Motor neuron (in vitro differentiated cells): ENCODE measurements at regions not wholly inside any gene's neighbourhood (a gene's known extent, or its start where the extent isn't known, plus 50 kb on each side); places are given as distances from the start of the nearest gene placed in this dataset.
A peak's percentile ranks its signal among the peaks of the same experiment; 100 is the strongest.
"Not testable (repeated sequence)": the region's sequence is repeated elsewhere in the genome, so short reads cannot be mapped to it uniquely, and the experiment has no call there.

ENCODE experiments used
- ATAC-seq, 8 experiments: fragments of 200-7000 bp; cut with Tn5 transposase; replicated peaks in 6 of 8; 2 replicates each; pipeline ENCODE4 v1.8.0; 2021; ENCODE audit warnings: mild to moderate bottlenecking in 8 of 8, moderate library complexity in 8 of 8
- H3K27ac ChIP-seq, 2 donors: fragments of 250-450 bp; sonication (Bioruptor Pico); 2 replicates each; pipeline ENCODE4 v1.9.0; 2021; ENCODE audit warnings: antibody characterized with exemption in 2 of 2, mild to moderate bottlenecking in 2 of 2, moderate library complexity in 1 of 2
- H3K4me1 ChIP-seq, 2 donors: fragments of 250-450 bp; sonication (Bioruptor Pico); replicated peaks in 1 of 2; 2 replicates each; pipeline ENCODE4 v1.6.1; 2021; ENCODE audit warnings: antibody characterized with exemption in 2 of 2, mild to moderate bottlenecking in 2 of 2, moderate library complexity in 1 of 2
- H3K4me3 ChIP-seq, 5 donors: fragments of 250-450 bp; sonication (Bioruptor Pico); 2 replicates each; pipeline ENCODE4 v1.9.0; 2021; ENCODE audit warnings: antibody characterized with exemption in 5 of 5, mild to moderate bottlenecking in 5 of 5, moderate library complexity in 4 of 5
- WGBS, 10 experiments: fragments of 450-650 bp; shearing (Covaris generic); methylation state at CpG; one replicate each; pipeline ENCODE4 v1.0.0; 2022; 5-methylcytosine and 5-hydroxymethylcytosine counted together
- in situ Hi-C, 9 experiments: fragments of 400-800 bp; cut with MboI; loops; one replicate each; pipeline ENCODE4 v1.15.0; 2021; ENCODE audit warnings: low sequenced_read_pairs in 9 of 9, low pct_unique_long_range_greater_than_20kb in 2 of 9; ENCODE audit not compliant: unreplicated experiment in 9 of 9

DNA sequence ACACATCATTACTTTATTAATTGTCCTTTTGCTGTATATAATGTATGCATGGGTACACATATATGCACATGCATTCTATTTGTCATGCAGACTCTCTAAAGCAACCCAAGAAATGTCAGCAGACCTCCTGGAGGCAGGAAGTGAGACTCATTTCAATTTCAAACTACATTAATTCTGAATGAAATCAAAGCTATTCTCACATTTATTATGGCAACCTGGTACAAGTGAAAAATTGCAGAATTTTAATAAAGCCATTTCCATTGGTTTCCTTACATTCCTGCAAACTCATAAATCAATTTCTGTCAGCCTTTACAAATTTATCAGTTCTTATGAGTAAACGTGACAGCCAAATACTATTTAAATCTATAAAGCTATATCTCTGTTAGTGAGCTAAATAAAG lies 430.4 kb upstream of the NUDT12 start:
- H3K4me3 ChIP-seq = no peak overlapping the region
- no peak for ATAC-seq
- H3K27ac ChIP-seq = no peak overlapping the region
- WGBS, 10 experiments = 0 to 100% (median 50%) methylated on average over 1 of the region's 1 CpG; no CpG with 5 or more reads in 1 of the 10 experiments
- in situ Hi-C loops = no loop called here
- H3K4me1 ChIP-seq = peaks cover 0 to 3% of the 10 kb centered on the region in 2 donors

DNA sequence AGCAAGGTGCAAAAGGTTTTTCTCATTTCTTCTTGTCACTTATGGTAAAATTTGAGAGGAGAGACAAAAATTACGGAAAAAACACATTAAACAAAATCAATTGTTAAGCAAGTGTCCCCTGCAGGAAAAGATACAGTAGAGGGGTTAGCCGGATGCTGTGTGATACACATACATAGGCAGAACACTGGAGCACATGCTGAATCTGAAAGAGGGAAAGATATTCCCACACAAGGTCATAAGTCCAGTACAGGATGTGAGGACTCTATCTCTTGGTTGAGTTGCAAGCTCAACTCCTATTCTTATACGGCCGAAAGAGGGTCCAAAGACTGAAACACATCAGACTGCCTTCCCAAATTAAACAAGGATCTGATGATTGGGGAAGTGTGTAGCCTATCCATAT lies 427.5 kb upstream of the NUDT12 start:
- Histone ChIP-seq H3K27ac (no peak overlapping the region), H3K4me1 (no peaks in the 10 kb centered on the region), H3K4me3 (no peak overlapping the region)
- in situ Hi-C loops = no loop called here
- ATAC-seq = no peak
- 18 to 100% (median 86%) methylated on average over 1 to 4 of the region's 4 CpGs for WGBS, 10 experiments

DNA sequence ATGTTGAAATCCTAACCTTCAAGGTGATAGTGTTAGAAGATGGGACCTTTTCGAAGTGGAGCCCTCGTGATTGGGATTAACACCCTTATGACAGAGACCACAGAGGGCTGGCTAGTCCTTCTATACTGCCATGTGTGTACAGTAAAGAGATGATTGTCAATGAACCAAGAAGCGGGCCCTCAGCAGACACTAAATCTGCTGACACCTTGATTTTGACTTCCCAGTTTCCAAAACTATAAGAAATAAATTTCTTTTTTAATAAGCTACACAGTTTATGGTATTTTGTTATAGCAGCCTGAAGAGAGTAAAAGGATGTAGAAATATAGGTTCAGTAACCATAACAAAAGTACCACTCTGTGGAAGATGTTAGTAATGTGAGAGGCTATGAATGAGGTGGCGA lies 419.0 kb upstream of the NUDT12 start:
- H3K4me1 ChIP-seq = no peaks in the 10 kb centered on the region
- in situ Hi-C loops = no loop called here
- no peak for ATAC-seq
- H3K27ac ChIP-seq = no peak overlapping the region
- H3K4me3 ChIP-seq = no peak overlapping the region
- WGBS, 10 experiments = 0 to 100% (median 56%) methylated on average over 1 to 4 of the region's 4 CpGs

DNA sequence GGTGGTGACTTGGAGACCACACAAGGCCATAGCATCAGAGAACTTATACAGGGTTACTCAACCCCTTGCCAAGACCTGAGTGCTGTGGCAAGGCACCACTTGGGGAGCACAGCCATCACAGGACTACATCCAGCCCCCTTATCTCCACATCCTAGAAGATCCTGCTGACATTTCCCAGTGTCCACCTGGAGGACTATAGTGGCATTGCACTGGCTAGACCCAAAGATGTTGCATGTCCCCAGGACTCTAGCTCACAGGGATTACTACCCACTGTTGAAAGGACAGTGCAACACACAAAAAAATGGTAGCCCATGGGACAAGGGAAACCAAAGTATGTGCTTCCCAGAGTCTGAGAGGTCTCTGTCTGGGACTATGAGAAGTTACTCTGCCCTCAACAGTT lies 411.1 kb upstream of the NUDT12 start:
- peak in 1 of 8 experiments; percentile 24 for ATAC-seq
- Histone ChIP-seq H3K4me1 (no peaks in the 10 kb centered on the region), H3K4me3 (no peak overlapping the region), H3K27ac (no peak overlapping the region)
- in situ Hi-C loops = no loop called here

DNA sequence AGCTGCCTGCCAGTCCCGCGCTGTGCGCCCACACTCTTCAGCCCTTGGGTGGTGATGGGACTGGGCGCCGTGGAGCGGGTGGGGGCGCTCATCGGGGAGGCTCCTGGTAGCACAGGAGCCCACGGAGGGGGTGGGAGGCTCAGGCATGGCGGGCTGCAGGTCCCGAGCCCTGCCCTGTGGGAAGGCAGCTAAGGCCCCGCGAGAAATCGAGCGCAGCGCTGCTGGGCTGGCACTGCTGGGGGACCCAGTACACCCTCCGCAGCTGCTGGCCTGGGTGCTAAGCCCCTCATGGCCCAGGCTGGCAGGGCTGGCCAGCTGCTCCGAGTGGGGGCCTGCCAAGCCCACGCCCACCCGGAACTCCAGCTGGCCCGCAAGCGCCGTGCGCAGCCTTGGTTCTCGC lies 403.7 kb upstream of the NUDT12 start:
- in situ Hi-C loops, H3K4me3 ChIP-seq, H3K27ac ChIP-seq, ATAC-seq, H3K4me1 ChIP-seq: not testable (repeated sequence)
- 90 to 100% methylated on average over 2 to 3 of the region's 25 CpGs; no CpG with 5 or more reads in 8 of the 10 experiments for WGBS, 10 experiments

DNA sequence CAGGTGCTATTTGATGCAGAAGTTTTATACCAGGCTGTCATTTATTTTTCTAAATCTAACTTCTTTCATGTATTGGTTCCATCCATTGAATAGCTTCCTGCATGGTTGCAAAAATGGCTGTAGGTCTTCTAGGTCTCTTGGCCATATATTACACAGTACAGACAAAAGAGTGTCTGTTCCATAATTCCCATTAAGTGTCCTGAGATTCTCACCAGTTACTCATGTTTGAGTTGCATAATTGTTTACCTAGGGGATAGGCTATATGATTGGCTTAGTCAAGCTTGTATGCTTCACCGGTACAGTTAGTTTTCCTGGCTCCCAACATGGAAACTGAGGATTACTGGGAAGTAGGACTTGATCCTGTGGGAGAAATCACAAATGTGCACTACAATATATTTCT lies 399.4 kb upstream of the NUDT12 start:
- Histone ChIP-seq H3K4me1 (no peaks in the 10 kb centered on the region), H3K27ac (no peak overlapping the region), H3K4me3 (no peak overlapping the region)
- WGBS, 10 experiments = 0 to 100% (median 78%) methylated on average over 1 of the region's 1 CpG; no CpG with 5 or more reads in 3 of the 10 experiments
- in situ Hi-C loops = no loop called here
- ATAC-seq = no peak

DNA sequence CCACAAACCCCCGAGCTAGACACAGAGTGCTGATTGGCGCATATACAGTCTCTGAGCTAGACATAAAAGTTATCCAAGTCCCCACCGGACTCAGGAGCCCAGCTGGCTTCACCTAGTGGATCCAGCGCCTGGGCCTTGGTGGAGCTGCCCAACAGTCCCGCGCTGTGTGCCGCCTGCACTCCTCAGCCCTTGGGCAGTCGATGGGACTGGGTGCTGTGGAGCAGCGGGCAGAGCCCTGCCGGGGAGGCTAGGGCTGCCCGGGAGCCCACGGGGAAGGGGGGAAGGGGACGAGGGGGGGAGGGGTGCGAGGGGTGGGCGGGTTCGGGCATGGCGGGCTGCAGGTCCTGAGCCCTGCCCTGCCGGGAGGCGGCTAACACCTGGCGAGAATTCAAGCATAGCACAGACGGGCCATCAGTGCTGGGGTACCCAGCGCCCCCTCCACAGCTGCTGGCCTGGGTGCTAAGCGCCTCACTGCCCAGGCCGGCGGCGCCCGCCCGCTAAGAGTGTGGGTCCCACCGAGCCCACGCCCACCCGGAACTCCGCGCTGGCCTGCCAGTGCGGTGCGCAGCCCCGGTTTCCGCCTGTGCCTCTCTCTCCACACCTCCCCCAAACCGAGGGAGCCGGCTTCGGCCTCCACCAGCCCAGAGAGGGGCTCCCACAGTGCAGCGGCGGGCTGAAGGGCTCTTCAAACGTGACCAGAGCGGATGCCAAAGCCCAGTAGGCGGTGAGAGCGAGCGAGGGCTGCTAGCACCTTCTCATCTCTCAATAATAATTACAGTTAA lies 391.2 kb upstream of the NUDT12 start:
- in situ Hi-C loops = no loop called here
- Histone ChIP-seq H3K27ac (no peak overlapping the region), H3K4me3 (no peak overlapping the region), H3K4me1 (no peaks in the 10 kb centered on the region)
- WGBS, 10 experiments = 8 to 100% (median 88%) methylated on average over 1 to 9 of the region's 47 CpGs; no CpG with 5 or more reads in 4 of the 10 experiments
- ATAC-seq = no peak

DNA sequence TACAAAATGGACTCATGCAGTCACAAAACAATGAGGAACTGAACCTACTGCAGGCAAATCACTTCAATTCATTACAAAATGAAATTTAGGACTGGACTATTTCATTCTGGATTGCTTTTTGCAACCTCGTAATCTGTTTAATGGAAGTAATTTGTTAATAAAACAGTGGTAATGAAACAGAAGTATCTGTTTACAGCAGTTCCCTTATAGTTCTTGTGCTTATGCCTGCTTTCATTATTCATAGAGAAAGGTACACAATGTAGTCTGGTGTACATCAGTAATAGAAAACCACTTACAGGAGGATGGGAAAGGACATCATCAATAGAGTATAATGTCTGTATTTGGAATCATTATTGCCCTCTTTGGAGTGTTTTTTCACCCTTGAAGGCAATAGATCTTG lies 389.2 kb upstream of the NUDT12 start:
- in situ Hi-C loops = no loop called here
- no peak for ATAC-seq
- no peak overlapping the region for H3K4me3 ChIP-seq
- no peaks in the 10 kb centered on the region for H3K4me1 ChIP-seq
- no peak overlapping the region for H3K27ac ChIP-seq
- WGBS, 10 experiments = 0 to 100% (median 63%) methylated on average over 1 of the region's 1 CpG; no CpG with 5 or more reads in 2 of the 10 experiments

DNA sequence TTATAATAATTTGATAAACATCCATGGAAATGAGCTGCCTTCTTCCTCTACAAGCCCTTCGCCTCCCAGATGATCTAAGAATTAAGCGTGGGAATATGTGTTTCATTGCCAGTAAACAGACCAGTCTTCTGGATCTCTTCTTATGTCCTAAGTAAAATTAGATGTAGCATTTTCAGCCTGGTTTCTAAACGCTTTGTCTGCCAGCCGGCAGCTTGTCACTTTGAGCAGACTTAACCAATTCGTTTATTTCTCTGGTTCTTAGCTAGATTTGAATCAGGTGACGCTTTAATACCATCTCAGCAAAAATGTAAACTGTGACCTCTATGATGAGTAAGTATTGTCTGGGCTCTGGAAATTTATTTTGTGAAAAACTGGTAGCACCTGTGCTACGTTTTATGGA lies 380.6 kb upstream of the NUDT12 start:
- H3K4me3 ChIP-seq = no peak overlapping the region
- WGBS, 10 experiments = 0 to 90% (median 79%) methylated on average over 2 to 7 of the region's 7 CpGs
- H3K27ac ChIP-seq = no peak overlapping the region
- ATAC-seq = no peak
- in situ Hi-C loops = no loop called here
- H3K4me1 ChIP-seq = peaks cover 0 to 8% of the 10 kb centered on the region in 2 donors

DNA sequence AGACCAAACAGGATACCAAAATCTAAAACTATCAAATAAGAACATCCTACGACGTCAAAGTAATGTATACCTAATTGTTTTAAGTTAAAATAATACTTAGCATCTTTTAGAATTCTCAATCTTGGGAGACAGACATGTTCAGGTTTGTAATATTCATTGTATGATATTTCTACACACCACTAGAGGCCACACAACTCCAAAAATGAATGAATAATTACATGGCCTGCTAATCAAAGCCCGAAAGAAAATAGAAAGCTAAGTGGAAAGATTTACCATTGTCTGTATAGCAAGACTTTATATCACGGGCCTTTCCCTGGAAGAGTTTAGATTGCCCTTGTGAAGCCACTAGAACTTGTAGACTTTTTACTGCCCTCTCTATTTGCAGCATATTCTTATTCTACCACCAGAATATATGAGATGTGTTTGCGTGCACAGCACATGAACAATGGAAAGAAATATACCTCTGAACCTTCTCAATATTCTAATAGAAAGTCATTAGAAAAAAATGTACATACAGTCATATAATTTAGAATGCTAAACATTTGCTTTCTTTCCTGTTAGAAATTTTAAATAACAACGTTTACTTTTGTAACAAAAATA lies 380.1 kb upstream of the NUDT12 start:
- ATAC-seq = no peak
- Histone ChIP-seq H3K4me1 (peaks cover 0 to 8% of the 10 kb centered on the region in 2 donors), H3K4me3 (no peak overlapping the region), H3K27ac (no peak overlapping the region)
- 1 to 86% (median 79%) methylated on average over 3 to 6 of the region's 6 CpGs for WGBS, 10 experiments
- in situ Hi-C loops = no loop called here

DNA sequence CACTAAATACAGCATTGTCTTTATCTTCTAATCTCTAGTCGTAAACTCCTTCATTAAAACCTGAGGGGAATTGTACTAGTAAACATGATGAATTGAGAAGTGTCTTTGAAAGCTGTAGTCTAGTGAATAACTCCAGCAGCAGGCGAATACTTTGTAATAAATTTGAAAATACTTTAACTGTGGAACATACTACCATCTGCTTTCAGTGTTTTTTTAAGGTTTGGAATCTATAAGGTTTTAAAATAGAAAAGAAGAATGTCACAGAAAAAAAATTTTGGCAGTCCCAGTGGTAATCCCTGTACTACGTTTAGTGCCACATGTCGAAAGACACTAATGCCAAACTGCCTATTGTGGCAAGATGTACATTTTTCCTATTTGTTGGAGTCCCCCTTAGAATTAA lies 379.0 kb upstream of the NUDT12 start:
- in situ Hi-C loops = no loop called here
- H3K4me1 ChIP-seq = peaks cover 0 to 8% of the 10 kb centered on the region in 2 donors
- no peak for ATAC-seq
- no peak overlapping the region for H3K27ac ChIP-seq
- no peak overlapping the region for H3K4me3 ChIP-seq
- 0 to 100% (median 91%) methylated on average over 1 to 4 of the region's 4 CpGs for WGBS, 10 experiments

DNA sequence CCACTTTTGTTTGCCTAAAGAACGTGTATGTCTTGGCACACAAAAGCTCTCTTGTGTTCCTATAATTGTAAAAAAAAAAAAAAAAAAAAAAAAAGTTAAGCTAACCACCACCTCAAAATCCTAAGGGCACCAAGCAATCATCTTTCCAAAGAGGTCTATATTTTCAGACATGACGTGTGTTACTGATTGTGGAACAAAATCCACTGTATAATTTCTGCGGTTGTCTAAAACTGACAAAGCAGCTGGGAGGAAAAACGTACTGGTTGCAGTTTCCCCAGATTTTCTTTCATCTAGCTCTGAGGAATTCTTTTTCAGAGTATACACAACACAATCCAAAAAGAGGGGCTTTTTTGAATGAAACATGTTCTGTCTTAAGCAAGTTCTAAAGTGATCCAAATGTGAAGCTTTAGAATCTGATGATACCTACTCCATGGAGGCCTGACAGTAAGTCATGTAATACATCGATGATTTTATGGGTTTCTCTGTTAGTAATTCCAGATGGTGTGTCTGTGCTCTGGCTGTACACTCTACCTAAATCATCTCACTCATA lies 375.6 kb upstream of the NUDT12 start:
- no peak for ATAC-seq
- in situ Hi-C loops = no loop called here
- Histone ChIP-seq H3K4me3 (no peak overlapping the region), H3K4me1 (peaks cover 0 to 5% of the 10 kb centered on the region in 2 donors), H3K27ac (no peak overlapping the region)
- WGBS, 10 experiments = 0 to 94% (median 78%) methylated on average over 2 to 5 of the region's 5 CpGs

DNA sequence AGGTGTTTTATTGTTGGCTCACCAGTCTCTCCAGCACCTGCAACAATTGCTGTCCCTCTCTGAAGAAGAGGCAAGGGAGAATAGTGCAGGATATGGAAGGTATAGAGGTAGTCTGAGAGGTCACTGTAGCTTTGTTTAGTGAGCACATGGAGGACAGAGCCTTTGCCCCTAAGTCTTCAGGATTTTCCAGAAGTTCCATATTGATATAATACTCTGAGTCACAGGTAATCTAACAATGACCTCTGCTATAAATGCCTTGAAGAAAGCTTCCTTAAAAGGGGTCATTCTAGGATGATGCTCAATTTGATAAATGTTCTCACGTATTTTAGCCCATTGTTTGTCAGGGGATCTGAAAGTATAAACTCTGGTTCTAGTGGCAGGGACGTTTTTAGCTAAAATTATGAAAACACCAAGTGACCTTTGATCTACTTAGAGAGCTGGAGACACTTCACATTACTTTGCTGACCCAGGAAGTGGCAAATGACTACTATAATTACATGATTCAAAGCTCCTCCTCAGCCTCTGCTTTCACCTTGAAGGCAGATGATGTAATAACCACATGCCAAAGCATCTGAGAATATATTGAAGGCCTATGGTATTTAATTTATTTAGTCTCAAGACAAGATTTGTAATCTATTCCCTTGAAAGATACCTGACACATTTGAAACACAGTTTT lies 366.9 kb upstream of the NUDT12 start:
- peak in 5 of 8 experiments; percentile 53 to 92 (median 64) for ATAC-seq
- H3K27ac ChIP-seq = no peak overlapping the region
- peaks cover 3 to 6% of the 10 kb centered on the region in 2 donors for H3K4me1 ChIP-seq
- no peak overlapping the region for H3K4me3 ChIP-seq
- in situ Hi-C loops = no loop called here
- WGBS, 10 experiments = 0 to 75% (median 27%) methylated on average over 1 to 2 of the region's 2 CpGs; no CpG with 5 or more reads in 4 of the 10 experiments
